ENCODE measurements at regions not wholly inside any gene's neighbourhood (a gene's known extent, or its start where the extent isn't known, plus 50 kb on each side); places are given as distances from the start of the nearest gene placed in this dataset.

- no peak for TF ChIP-seq POLR2AphosphoS5 (IDR thresholded peaks at IDR 0.05)
- TF ChIP-seq EP300 (IDR thresholded peaks at IDR 0.05): no peak
- no peak for TF ChIP-seq POLR2A (IDR thresholded peaks at IDR 0.05)
- no peak for TF ChIP-seq CTCF (IDR thresholded peaks at IDR 0.05)
Observed at GRCh38 chr4:84235126-84235944, 263.8 kb downstream of the NKX6-1 start.
